HG02642 (cell line): ENCODE measurements at regions not wholly inside any gene's neighbourhood (a gene's known extent, or its start where the extent isn't known, plus 50 kb on each side); places are given as distances from the start of the nearest gene placed in this dataset.
A peak's percentile ranks its signal among the peaks of the same experiment; 100 is the strongest.

Source experiments
- ATAC-seq: cut with Tn5 transposase; IDR thresholded peaks from one replicate; pipeline ENCODE4 v1.9.1; 2021; ENCODE audit warnings: mild to moderate bottlenecking; ENCODE audit not compliant: unreplicated experiment, poor library complexity

GRCh38 chr5:125149110-125149509 is 402.7 kb upstream of the ZNF608 start:
- no peak for ATAC-seq

GRCh38 chr5:125149527-125149926 is 403.1 kb upstream of the ZNF608 start:
- ATAC-seq = no peak

DNA sequence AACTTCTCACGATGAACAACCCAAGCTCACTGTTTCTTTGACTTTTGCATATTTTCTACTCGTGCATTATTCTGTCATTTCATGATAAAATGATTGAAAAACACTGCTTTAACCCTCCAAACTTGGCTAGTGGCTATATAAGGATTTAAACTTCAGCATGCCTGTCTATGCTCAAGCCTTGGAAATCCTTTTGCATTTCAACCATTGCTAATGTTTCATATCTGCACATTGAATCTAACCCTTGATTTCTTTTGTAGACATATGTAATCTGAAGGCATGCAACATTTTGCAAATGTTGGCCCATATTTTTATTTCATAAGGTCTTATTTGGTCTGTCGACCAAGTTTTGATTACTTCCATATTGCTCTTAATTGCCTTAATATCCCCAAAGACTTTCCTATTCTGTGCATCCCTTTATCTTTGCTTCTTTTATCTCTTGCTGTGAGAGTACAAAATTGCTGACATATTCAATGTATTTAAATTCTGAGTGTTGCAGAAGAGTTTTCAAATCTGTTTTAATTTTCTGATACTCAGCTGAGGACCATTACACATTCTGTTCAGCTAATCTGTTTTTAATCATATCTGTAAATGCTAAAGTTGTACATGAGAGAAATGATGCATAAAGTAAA is 403.7 kb upstream of the ZNF608 start:
- ATAC-seq = no peak

- ATAC-seq = peak; percentile 13
Measured at GRCh38 chr5:125151150-125151900, 404.9 kb upstream of the ZNF608 start.

- ATAC-seq = peak; percentile 86
Measured at GRCh38 chr5:125152044-125152443, 405.6 kb upstream of the ZNF608 start.

GRCh38 chr5:125152461-125153189 is 406.2 kb upstream of the ZNF608 start:
- peak; percentile 36 for ATAC-seq

GRCh38 chr5:125153231-125153630 is 406.8 kb upstream of the ZNF608 start:
- ATAC-seq = no peak

- no peak for ATAC-seq
Measured at GRCh38 chr5:125154301-125155110, 408.1 kb upstream of the ZNF608 start.

DNA sequence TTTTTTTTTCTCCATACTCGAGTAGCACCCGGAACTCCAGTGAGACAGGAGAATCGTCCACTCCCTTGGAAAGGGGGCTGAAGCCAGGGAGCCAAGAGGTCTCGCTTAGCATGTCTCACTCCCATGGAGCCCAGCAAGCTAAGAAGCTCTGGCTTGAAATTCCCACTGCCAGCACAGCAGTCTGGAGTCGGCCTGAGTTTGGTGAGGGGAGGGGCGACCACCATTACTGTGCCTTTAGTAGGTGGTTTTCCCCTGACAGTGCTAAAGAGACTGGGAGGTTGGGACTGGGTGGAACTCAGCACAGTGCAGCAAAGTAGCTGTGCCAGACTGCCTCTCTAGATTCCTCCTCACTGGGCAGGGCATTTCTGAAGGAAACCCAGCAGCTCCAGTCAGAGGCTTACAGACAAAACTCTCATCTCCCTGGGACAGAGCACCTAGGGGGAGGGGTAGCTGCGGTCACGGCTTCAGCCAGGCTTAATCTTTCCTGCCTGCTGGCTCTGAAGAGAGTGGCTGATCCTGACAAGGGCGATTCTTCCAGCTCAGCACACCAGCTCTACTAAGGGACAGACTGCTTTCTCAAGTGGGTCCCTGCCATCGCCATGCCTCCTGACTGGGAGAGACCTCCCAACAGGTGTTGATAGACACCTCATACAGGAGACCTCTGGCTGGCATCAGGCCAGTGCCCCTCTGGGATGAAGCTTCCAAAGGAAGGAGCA is 414.5 kb upstream of the ZNF608 start:
- ATAC-seq = no peak

DNA sequence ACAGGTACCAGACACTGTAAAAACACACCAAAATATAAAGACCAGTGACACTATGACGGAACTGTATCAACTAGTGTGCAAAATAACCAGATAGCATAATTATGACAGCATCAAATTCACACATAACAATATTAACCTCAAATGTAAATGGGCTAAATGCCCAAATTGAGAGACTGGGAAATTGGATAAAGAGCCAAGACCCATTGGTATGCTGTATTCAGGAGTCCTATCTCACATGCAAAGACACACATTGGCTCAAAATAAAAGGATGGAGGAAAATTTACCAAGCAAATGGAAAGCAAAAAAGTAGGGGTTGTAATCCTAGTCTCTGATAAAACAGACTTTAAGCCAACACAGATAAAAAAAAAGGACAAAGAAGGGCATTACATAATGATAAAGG is 416.3 kb upstream of the ZNF608 start:
- ATAC-seq = no peak

DNA sequence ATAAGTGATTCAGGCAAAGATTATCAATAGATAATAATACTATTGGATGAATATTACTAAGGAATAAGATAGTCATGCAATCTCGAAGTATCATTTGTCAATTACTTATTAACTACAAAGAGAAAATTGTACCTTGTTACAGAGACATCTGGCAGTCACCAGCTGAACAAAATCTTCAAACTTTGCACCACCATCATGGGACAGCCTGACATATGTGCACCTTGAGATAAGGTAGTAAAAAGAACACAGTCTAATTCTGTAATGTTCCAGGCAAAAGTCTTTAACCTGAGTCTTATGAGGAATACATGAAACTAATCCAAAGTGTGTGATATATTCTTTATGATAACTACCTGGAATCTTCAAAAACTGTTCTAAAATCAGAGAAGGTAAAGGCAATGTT is 423.0 kb upstream of the ZNF608 start:
- ATAC-seq = no peak

DNA sequence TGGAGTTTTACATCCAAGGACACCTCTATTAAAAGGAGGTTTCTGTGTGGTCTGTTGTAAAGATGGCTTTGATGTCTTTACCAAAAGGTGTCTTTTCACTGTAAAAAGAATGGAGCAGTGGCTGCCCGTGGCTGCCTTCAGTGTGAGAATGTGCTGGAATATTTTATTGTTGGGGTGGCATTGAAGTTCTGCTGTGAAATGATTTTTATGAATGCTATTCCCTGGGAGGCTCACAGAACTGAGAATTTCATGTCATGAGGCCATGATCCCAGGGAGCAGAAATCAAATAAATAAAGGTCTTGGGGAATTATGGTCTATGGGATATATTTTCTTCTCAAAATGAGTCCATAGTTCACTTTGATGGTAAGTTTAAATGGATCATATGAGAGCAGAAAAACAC is 425.2 kb upstream of the ZNF608 start:
- no peak for ATAC-seq

GRCh38 chr5:125175348-125176004 is 429.0 kb upstream of the ZNF608 start:
- no peak for ATAC-seq

DNA sequence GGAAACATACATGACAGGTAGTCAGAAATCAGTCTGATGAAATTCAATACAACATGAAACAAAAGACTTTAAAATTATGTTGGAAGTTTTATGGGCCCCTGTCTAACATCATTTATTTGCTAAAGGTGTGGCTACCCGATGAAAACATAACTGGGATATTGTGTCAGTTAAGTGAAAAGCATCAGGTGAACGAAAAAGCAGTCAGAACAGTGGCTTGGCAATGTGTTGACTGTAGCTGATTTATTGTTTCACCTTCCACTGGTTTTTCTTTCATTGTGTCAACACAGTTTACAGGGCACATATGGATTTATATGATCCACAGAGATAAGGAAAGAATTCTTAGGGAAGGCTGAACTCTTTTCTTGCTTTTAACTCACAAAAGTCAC is 429.6 kb upstream of the ZNF608 start:
- no peak for ATAC-seq

DNA sequence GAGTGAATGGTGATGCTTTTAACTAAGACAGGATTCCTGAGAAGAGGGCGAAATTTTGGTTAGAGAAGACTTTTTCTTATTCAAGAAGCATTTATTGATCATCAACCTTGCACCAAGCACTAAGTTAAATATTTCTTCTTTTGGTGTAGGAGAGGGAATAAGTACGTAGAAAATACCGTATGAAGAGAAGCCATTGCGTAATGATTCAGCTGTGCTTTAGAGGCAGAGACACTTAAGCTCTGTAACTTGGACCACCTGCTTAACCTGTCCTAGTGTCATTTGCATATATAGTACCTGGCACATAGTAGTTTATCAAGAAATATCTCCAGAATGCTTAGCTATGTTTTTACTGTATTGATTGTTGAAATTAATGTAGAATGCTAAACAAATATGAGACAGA is 430.9 kb upstream of the ZNF608 start:
- no peak for ATAC-seq

DNA sequence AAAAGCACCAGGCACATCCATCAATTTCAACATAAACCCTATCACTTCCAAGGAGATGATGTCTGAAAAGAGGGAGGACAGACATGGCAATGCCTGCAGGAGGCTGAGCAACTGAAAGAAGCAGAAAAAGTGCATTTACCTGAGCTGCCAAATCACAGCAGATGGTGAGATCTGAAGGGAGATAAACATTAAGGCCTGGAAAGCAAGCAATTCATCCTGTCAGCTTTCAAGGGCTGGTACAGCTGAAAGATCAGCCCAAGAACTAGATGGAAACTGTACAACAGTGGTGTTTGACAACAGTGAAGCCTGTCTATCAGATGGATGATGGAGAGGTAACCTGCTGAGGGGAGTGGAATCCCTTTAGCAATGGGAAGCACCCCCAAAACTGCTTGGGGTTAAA is 433.2 kb upstream of the ZNF608 start:
- ATAC-seq = no peak

DNA sequence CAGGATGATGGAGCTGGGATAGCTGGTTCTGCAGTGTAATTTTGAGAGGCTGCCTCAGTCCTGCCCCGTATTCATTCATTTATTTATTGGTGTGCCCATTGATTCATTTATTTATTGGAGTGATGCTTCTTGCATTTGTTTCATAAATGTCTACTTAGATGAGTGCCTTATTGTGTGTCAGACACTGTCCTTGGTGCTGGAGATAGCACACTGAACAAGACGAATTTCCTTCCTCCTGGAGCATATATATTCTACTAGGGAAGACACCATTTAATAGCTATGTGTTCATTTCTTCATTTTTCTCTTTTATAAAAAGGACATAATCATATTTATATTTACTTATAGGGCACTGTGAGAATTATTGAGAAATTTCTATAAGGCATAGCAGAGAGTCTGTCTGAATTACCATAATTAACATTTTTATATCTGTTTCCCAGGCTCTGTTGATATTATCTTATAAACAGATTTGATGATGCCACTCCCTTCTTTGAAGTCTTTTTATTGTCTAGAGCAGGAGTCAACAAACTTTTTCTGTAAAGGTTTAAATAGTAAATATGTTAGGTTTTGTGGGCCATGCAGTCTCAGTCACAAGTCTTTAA is 433.9 kb upstream of the ZNF608 start:
- ATAC-seq = no peak

- ATAC-seq = no peak
Measured at GRCh38 chr5:125181159-125181558, 434.7 kb upstream of the ZNF608 start.

DNA sequence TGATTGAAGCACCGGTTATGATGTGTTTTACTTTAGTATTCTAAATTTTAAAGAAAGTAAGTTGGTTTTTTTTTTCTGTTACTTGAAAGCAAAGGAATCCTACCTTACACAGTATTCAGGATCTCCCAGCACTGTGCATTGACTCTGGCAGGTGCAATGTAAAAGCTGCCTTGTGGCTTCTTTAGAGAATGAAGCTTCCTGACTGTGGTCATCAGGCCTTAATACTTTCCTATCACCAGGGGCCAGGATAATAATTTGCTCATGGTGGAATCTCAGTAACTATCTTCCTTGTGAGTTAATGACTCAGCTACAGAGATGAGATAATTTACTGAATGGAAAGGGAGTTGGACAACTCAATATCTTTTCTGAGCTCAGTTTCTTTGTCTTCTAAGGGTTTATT is 435.5 kb upstream of the ZNF608 start:
- no peak for ATAC-seq
